T-helper 22 cell (primary cell): ENCODE measurements at regions not wholly inside any gene's neighbourhood (a gene's known extent, or its start where the extent isn't known, plus 50 kb on each side); places are given as distances from the start of the nearest gene placed in this dataset.

Experiments
- DNase-seq: peaks from one replicate; pipeline ENCODE4 v3.0.0-alpha.2; 2020; ENCODE audit warnings: low read depth

DNA sequence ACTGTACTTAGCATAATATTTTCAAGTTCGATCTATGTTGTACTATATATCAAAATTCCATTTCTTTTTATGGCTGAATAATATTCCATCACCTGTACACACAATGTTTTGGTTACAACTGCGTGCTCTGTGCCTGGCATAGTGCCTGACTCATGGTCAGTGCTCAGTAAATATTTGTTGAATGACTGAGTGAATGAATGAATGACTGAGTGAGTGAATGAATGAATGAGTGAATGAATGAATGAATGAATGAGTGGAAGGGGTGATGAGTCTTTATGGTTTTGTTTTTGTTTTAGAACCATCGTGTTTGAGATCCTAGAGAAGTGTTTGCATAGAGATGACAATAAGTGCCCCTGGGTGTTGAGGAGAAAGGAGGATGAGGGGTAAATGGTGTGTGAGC, 155.3 kb downstream of the MRM1 start:
- DNase-seq, result no peak

DNA sequence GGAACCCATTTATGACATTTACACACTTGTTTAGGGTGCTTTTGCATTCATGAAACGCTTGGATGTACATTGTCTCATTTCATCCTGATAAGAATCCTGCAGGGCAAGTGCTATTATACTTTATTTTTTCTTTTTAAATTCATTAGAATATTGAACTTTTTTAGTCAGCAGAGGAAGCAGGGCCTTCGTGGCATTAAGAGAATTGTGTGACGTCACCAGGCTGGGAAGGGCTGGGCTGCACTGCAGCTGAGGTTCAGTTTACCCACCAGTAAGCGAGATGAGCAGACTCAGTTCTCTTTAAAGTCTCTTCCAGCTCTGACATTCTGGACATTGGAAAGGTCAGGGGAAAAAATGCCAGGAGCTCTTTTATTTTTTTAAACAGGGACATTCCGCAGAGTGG, 159.0 kb downstream of the MRM1 start:
- no peak for DNase-seq

DNA sequence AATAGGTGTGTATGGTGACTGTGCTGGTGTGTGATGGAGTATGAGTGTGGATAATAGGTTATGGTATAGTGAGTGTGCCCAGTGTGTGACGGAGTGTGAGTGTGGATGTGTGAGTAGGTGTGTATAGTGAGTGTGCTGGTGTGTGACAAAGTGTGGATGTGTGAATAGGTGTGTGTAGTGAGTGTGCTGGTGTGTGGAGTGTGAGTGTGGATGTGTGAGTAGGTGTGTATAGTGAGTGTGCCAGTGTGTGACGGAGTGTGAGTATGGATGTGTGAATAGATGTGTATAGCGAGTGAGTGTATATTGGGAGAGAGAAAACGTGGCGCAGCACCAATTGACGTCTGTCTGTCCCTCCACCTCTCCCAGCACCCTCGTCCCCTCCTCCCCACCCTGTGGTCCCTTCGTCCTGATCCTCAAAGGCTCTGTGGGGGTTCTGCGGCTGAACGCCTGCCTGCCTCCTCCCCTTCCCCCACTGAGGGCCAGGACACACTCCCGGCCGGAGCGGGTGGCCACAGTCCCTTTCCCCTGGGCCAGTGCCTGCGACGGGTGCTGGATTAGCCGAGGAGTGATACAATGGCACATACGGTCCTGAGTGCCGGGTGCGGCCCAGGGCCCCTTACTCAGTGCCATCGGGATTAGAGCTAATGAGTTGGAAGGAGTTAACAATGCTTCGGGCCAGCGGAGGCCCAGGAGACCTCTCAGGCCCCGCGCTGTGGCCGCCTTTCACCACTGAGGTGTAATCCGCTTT, 160.0 kb downstream of the MRM1 start:
- no peak for DNase-seq

DNA sequence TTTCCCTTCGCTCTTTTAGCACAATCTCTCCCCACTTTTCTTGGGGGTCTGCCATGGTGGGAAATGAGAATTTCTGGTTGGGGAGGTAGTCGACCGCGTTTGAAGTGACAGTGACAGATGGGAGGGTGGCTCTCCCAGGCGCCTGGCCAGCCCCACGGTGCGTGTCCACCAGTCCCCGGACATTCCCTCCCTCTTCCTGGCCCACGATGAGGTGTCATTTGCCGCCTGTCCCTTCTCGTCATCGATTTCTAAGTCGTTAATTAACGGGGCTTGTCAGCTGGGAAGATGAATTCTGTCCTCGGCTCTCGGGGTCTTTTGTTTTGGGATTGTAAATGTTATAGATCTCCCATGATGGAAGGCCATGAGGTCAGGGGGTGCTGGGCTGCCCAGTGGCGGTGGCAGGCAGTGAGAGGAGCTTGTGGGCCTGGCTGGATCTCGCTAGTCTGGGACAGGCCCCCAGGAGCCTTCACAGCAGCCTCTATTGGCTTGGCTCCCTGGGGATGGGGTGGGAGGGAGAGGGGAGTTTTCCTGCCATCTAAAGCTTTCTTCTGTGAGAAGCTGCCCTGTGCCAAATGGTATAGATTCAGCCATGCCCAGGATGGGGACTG, 164.2 kb downstream of the MRM1 start:
- no peak for DNase-seq

DNA sequence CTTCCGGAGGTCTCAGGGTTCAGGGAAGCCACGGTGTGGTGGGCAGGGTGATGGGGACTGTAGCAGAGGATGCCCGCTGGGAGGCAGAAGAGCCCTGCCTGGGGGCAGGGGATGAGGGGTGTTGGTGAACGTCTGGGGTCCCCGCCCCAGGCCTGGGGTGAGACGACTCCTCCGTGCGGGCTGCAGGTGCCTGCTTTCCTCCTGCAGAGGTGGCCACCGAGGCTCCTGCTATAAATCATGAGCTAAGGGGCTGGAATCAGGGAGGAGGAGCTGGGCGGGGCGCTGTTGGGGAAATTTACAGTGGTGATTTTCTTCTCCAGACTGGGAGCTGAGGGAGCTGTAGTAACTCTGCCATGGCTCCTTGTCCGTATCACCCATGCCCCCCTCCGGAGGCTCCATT, 167.0 kb downstream of the MRM1 start:
- no peak for DNase-seq

DNA sequence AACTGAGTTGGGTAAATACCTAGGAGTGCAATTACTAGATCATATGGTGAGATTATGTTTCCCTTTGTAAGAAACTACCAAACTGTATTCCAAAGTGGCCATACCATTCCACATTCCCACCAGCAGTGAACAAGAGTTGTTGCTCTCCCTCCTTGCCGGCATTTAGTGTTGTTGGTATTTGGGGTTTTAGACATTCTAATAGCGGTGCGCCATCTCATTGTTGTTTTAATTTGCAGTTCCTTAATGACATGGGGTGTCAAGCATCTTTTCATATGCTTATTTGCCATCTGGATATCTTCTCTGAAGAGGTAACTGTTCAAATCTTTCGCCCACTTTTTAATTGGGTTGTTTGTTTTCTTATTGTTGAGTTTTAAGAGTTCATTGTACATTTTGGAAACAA, 164.2 kb upstream of the LHX1 start:
- no peak for DNase-seq

DNA sequence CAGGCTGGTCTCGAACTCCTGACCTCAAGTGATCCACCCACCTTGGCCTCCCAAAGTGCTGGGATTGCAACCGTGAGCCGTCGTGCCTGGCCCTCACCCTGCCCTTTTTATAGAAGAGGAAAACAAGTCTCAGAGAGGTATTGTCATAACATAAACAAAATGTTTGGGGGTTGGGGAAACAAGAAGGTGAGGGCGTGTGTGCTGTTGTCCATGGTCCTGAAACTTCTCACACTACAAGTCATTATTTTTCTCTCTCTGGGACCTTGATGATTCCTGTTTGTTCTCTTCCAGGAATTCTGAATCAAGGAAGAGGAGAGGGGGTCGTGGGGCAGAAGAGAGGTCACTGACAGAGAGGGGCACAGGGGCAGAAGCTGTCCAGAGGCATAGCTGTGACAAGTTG, 160.2 kb upstream of the LHX1 start:
- no peak for DNase-seq

DNA sequence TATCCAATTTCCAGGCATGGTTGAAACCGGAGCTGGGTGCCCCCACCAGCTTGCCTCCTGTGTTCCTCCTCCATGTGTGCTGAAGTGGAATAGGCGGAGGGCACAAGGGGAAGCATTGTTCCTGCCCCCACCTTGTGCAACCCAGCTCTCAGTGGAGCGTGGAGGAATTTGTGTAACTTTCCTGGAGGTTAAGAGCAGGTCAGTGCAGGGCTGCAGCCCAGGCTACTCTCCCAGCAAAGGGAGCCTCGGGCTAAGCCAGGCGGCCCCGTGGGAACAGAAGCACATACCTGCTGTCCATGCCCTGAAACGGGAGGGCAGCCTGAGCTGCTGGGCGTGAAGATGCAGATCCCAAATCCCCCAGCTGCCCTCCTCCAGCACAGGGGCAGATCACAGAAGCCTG, 158.8 kb upstream of the LHX1 start:
- no peak for DNase-seq

DNA sequence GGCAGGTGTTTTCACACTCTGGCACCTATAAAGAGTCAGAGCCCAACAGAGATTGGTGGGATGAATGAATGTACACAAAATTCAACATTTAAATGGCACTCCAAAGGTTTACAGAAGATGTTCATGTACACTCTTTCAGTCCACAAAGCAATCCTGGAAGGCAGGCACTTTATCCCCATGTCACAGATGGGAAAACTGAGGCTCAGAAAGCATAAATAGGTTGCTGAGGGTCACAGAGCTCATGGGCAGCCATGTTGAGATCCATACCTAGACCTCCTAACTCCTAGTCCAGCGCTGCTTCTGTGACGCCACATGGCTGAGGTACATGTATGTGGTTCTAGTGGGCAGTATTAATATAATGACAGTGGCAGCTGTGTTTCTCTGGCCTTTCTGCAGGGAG, 157.7 kb upstream of the LHX1 start:
- DNase-seq, result no peak

DNA sequence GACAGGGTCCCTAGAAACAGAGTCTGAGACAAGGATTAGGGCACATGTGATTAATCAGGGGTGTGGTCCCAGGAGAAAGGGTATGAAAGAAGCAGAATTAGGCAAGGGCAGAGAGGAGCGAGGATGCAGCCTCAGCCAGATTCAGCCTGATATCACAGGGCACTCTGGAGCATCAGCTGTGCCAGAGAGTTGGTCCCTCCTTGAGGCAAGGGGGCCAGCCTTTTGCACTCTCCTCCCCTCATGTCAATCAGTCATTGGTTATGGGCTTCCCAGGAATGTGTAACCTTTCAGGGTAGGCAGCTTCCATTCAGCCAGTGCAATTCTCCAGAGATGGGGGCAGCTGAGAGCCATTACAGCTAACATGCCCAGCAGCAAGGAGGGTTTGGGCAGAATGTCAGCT, 152.6 kb upstream of the LHX1 start:
- DNase-seq, result no peak

DNA sequence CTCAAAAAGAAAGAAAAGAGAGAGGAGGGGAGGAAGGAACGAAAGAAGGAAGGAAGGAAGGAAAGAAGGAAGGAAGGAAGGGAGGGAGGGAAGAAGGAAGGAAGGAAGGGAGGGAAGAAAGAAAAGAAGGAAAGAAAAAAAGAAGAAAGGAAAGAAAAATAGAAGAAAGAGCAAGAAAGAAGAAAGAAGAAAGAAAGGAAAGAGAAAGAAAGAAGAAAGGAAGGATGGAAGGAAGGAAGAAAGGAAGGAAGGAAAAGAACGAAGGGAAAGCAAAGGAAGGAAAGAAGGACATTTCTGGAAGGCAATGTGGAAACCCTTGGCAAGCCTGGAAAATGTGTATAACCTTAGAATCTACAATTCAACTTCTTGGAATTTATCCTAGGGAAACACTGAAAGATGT, 150.4 kb upstream of the LHX1 start:
- DNase-seq, result no peak

DNA sequence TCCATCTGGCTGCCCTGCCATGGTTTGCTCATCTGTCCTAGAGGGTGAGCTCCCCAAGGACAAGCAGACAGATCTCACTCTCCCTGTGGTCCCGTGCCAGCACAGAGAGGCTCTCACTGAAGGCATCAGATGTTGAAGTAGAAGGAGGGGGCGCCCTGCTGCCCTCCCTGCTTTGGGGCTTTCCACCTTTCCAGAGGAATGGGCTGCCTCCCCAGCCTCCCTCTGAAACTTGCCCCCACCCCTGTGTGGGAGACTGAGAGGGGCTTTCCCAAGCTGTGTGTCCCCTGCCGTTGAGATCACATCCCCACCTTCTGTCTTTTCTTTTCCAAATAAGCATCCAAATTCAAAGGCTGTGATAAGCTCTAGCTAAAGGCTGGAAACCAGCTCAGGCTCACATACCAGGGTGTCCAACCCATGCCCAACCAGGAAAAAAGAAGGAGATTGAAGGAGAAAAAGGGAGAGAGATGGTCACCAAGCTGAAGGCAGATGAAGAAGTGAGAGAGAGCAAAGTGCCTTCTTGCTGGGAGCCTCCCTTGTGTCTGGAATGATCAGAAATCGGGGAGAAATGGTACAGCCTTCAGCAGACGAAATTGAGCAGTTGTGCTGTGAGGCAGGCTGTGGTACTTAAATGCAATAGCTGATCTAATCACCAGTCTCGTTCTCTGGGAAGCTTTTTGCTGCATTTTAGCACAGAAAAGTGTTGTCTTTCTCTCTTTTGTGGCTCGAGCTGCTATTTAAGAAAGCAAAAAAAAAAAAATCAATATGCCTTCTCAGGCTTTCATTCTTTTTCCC, 145.9 kb upstream of the LHX1 start:
- no peak for DNase-seq

DNA sequence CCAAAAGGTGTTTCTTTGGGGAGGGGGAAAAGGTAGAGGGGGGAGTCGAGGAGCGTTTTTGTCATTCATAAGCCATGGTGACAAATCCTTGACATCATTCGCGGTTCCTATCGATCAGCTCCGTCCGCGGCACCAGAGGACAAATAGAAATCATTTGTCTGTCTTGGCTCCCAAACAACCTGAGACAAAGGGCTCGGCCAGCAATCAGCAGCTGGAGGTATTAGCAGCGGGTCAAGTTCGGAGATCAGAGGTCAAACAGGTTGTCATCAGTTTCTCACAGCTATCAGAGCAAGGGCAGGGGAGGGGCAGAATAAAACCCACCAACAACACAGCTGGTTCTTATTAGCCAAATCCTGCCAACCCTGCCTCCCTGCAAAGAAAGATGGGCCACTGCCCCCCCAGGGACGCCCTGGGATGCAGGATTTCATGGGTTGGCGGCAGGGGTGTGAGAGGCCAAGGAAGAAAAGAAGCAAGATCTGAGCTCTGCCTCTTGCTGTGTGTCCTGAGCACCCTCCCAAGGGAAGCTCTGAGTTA, 145.3 kb upstream of the LHX1 start:
- DNase-seq, result no peak

DNA sequence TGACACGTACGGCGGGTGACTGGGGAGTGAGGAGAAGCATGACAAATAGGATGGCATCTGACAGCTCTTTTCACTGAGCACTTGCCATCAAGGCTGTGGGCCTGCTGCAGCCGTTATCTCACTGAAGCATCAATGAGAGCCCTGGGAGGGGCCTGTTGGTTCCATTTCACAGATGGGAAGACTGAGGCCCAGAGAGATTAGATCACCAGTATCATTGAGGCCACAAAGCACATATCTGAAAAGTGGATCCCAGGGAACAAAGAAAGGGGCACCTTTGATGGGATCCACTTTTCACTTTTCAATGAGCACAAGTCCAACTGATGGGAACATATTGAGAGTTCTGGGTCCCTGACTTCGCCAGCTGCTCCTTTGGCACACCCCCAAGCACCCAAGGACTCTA, 144.4 kb upstream of the LHX1 start:
- DNase-seq, result no peak

DNA sequence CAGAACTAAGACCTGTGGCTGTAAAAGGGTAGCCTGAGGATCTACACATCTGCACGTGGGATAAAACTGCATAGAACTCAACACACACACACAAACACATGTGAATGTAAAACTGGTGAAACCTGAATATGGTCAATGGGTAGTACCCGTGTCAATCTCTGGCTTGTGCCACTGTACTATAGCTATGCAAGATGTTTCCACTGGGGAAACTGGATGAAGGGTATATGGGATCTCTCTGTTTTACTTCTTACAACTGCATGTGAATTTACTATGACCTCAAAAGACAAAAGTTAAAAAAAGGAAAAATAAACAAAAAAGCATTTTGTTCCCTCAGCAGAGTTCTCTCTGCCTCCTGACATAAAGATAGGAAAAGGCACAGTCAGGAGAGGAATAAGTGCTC, 143.3 kb upstream of the LHX1 start:
- DNase-seq, result no peak

DNA sequence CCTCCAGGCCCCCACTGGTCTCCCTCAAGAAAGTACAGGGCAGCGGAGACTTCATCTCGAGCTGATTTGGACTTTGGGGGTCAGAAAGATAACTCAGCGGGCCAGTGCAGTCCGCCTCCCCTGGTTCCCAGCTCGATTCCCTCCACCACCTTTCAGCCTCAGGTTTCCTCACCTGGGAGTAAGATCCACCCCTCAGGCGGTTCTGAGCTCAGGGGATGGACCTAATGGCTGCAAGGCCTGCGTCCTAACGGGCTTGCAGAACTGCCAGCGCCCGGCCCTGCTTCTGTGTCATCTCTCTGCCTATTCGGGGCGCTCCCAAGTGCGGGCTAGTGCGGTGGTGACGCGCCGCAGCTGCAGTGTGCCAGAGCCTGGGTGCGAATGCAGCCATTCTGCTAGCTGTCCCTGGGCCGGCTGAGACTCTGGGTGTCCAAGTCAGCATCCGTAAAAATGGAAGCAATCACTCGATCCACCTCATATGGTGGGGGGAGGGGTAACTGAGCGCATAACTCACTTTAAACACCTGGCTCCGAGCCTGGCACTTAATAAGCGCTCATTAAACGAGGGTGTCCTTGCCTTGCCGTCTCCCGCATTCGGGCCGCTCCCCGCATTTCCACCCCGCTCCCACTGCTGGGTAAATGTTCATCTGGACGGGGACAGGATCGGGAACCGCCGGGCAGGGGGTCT, 129.6 kb upstream of the LHX1 start:
- DNase-seq, result no peak

DNA sequence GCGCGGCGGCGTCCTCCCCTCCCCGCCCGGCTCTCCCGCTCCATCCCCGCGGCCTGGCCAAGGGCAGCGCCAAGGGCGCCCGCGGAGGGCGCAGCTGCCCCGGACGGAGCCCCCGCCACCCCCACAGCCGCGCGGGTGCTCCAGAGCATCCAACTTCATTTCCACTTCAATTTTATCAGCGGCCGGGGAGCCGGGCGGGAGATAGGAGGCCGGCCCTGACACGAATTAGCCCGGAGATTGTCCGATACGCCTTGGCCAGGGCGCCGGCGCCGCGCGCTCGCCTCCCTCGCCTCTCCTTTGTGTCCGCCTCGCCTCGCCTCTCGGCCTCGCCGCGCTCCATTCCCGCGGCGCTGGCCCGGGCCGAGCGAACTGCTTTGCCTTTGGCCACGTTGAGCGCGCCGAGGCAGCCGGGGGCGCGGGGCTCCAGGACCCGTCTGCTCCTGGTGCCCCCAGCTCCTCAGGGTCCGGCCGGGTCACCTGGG, 129.1 kb upstream of the LHX1 start:
- no peak for DNase-seq

DNA sequence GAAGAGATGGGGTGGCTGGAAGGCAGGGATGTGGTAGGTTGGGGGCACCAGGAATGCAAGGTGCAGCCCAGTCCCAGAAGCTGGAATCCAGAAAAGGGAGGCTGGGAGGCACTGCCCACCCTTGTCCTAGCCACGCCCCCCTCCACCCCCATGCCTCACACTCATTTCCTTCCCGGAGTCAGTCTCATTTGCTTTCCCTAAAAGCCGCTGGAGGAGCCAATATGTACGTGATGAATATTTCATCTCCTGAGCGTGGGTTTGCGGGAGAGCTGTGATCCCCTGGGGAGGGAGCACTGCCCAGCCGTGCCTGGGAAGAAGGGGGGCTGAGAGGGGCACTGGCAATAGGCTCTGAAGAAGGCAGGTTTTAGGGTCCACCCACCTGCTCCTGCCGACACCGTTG, 124.5 kb upstream of the LHX1 start:
- DNase-seq, result no peak

DNA sequence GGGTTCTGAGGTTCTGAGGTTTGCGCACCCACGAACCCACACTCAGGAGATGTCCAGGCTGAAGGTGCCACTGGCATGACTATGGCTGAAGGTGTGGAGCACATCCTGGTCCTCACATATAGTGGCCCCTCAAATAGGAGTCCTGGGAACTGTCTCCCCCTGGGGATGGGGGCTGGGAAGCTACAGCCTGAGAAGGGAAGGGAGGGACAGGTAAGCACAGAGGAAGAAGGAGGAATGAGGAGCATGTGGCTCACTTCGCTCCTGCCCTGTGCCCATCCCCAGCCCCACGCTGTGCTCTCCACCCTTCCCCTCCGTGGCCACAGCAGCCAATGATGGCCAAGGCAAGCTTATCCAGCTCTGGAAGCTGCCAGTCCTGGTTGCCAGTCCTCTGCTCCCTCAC, 123.9 kb upstream of the LHX1 start:
- no peak for DNase-seq

DNA sequence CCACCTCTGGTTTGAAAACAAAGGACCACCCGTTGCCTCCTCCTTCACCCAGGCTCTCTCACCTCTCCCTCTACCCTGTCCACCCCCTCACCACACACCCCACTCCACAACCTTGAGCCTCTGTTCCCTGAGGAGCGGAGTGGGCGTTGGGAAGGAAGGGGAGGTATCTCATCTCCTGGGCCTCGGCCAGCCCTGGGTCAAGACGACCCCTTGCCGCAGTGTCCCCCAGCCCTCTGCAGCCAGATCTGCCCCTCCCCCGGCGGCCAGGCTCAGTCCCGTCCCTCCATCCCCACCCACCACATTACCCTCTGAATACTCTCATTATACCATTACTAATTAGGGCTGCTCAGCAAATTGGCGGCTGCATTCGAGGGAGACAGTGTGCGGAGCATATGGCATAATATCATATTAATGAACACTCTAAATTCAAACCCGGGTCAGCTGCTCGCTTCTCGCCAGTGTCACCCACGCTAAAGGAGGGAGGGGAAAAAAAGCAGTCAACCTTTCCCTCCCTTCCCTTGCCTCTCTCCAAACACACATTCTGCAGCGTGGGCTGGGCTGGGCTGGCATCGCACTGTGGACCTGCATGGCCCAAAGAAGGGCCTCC, 123.2 kb upstream of the LHX1 start:
- no peak for DNase-seq

DNA sequence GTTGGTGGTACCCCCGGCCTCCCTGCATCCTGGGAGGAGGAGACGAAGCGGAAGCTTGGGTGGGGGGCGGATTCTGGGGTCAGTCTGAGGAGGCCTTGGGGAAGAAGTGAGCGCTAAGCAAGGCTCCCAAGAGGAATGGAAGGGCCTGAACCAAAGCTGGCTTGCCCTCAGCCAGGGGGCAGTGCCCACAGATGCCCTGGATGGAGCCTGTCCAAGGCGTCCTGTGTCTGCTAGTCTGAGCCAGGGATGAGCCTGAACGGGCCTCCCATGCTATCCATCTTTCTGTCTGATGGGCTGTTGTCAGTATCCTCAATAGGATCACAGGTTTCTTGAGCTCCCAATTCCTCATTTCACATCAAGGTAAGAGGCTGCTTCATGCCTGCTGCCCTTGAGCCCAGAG, 122.3 kb upstream of the LHX1 start:
- DNase-seq, result no peak
